ENCODE measurements at regions not wholly inside any gene's neighbourhood (a gene's known extent, or its start where the extent isn't known, plus 50 kb on each side); places are given as distances from the start of the nearest gene placed in this dataset.

DNA sequence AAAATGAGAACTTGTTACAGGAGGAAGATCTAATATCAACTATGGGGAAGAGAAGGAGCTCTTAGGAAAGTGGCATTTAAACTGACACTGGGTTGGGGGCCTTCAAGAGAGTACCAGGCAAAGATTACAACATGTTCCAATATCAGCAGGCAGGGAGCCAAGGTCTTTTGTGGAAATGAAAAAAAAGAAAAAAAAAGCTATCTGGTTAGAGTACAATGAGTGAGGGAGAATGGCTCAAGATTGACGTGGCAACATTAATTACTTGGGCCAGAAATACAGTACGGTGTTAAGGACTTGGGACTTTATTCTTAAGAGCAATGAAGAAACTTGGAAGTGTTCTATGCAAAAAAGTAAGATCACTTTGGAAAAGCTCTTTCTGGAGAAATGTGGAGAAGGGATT, 132.3 kb upstream of the CDK1 start:
- no peak for TF ChIP-seq EZH2 (IDR thresholded peaks at IDR 0.05; ENCODE audit: borderline replicate concordance, low read length)
- TF ChIP-seq, protein P1, sequence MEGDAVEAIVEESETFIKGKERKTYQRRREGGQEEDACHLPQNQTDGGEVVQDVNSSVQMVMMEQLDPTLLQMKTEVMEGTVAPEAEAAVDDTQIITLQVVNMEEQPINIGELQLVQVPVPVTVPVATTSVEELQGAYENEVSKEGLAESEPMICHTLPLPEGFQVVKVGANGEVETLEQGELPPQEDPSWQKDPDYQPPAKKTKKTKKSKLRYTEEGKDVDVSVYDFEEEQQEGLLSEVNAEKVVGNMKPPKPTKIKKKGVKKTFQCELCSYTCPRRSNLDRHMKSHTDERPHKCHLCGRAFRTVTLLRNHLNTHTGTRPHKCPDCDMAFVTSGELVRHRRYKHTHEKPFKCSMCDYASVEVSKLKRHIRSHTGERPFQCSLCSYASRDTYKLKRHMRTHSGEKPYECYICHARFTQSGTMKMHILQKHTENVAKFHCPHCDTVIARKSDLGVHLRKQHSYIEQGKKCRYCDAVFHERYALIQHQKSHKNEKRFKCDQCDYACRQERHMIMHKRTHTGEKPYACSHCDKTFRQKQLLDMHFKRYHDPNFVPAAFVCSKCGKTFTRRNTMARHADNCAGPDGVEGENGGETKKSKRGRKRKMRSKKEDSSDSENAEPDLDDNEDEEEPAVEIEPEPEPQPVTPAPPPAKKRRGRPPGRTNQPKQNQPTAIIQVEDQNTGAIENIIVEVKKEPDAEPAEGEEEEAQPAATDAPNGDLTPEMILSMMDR (IDR thresholded peaks at IDR 0.05; ENCODE audit: low read length): no peak
